HUES64 (cell line): ENCODE measurements at regions not wholly inside any gene's neighbourhood (a gene's known extent, or its start where the extent isn't known, plus 50 kb on each side); places are given as distances from the start of the nearest gene placed in this dataset.

Source experiments
- H3K27ac ChIP-seq: 2 replicates; pipeline ENCODE4 v1.7.0; 2013; ENCODE audit warnings: low read depth, low read length, inconsistent platforms
- H3K27me3 ChIP-seq: 2 replicates; pipeline ENCODE4 v1.6.1; 2013; ENCODE audit warnings: mild to moderate bottlenecking, low read length; ENCODE audit not compliant: insufficient read depth
- H3K36me3 ChIP-seq: 2 replicates; pipeline ENCODE4 v1.6.1; 2013; ENCODE audit warnings: mild to moderate bottlenecking, low read length; ENCODE audit not compliant: insufficient read depth
- H3K4me1 ChIP-seq: 2 replicates; pipeline ENCODE4 v1.6.1; 2013; ENCODE audit warnings: mild to moderate bottlenecking, low read length, moderate library complexity; ENCODE audit not compliant: insufficient read depth
- H3K4me3 ChIP-seq: 2 replicates; pipeline ENCODE4 v1.5.1; 2013; ENCODE audit warnings: mild to moderate bottlenecking, low read length, moderate library complexity
- H3K9ac ChIP-seq: 2 replicates; pipeline ENCODE4 v1.6.1; 2013; ENCODE audit warnings: mild to moderate bottlenecking, low read depth, low read length
- H3K9me3 ChIP-seq: 2 replicates; pipeline ENCODE4 v1.6.1; 2013; ENCODE audit warnings: low read depth, low read length; ENCODE audit not compliant: insufficient read depth
- WGBS: fragments of 150-250, 120-280 bp; methylation state at CpG from one replicate; pipeline ENCODE4 v1.1.7; 2013; ENCODE audit warnings: missing lambda C conversion rate; 5-methylcytosine and 5-hydroxymethylcytosine counted together

DNA sequence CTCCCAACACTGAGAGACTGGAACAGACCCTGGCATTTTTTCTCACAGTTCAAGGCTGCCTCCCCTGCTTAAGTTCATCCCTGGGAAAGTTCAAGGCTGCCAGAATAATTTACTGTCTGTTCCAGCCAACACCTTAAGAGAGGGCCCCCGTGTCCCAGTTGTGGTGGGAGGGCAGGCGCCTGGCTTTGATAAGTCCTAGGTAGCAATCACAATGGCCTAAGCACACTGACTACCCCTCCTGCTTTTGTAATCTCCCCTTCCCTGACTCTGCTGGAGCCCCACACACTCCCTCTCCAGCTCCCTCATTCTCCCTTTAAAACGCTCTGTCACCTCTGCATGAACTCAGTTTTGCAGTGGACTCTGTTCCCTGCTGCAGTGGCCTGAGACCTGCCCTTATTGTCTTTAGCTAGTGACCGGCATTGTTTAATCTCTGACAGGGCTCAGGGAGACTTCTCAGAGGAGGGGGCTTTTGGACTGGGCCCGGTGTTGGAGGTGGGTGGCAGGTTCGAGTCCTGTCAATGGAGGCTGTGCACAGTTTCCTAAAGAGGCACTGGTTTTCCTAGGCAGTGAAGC lies 507.2 kb downstream of the TBC1D22A start:
- no peaks in the 10 kb centered on the region for H3K4me1 ChIP-seq
- H3K27ac ChIP-seq: no peak overlapping the region
- H3K36me3 ChIP-seq: no peaks in the 10 kb centered on the region
- no peaks in the 10 kb centered on the region for H3K27me3 ChIP-seq
- H3K9me3 ChIP-seq: peaks cover 99% of the 10 kb centered on the region
- WGBS: 78% methylated on average over 6 of the region's 6 CpGs
- H3K9ac ChIP-seq: no peak overlapping the region
- H3K4me3 ChIP-seq: no peak overlapping the region

DNA sequence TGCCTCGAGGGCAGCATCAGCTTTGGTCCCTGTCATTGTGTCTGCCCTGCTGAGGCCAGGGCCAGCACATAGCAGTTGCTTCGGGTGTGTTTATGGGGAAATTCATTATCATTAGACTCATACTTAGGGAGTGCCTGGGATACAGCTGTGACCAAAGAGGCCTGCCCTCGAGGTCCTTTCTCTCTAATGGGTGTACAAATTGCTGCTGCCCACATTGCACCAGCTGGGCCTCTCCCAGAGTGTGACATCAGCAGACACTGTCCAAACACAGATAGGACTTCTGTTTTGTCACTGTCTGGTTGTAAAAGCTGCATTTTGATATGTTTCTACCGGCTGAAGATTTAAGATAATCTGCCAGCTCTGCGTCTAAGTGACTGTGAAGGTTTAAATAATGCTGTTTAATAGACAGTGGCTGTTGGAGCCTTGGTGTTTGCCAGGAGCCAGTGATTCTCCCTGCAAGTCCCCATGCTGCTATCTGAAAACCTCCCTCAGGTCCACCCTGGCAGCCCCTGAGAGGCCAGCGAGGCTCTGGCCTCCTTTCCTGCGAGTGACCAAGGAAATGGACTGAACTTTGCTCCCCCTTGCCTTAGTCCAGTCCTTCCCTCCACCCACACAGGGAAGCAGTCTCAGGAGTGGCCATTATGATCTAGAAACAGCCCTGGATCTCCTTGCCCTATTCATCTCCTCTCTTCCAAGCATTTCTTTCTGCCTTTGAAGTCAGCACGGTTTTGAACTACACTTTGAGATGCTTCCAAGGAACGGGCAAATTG lies 505.2 kb downstream of the TBC1D22A start:
- H3K27ac ChIP-seq: no peak overlapping the region
- peak overlapping the region; percentile 19; the same call in 1 of the 2 replicates for H3K4me3 ChIP-seq
- peaks cover 99% of the 10 kb centered on the region for H3K9me3 ChIP-seq
- H3K36me3 ChIP-seq: no peaks in the 10 kb centered on the region
- WGBS: 63% methylated on average over 9 of the region's 9 CpGs
- H3K4me1 ChIP-seq: no peaks in the 10 kb centered on the region
- no peaks in the 10 kb centered on the region for H3K27me3 ChIP-seq
- H3K9ac ChIP-seq: no peak overlapping the region

DNA sequence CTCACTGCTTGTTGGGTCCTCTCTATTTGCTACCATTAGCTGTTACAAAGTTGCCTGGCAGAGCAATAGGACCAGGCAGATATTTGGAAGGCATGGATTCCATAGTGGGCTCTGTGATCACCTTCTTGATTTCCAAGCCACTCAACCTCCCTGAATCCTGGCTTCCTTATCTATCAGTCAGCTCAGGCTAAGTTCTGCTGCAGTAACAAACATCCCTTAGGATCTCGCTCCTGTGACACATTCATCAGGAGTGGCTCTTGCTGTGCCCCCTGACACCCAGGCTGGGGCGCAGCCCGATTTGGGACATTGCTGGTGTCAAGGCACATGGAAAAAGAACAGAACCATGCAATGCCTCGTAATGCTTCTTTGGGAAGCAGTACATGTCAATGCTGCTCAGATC lies 503.9 kb downstream of the TBC1D22A start:
- Histone ChIP-seq H3K27ac (no peak overlapping the region), H3K9ac (no peak overlapping the region), H3K36me3 (no peaks in the 10 kb centered on the region), H3K9me3 (peaks cover 92% of the 10 kb centered on the region), H3K27me3 (no peaks in the 10 kb centered on the region), H3K4me3 (no peak overlapping the region), H3K4me1 (no peaks in the 10 kb centered on the region)
- WGBS: 75% methylated on average over 4 of the region's 4 CpGs

DNA sequence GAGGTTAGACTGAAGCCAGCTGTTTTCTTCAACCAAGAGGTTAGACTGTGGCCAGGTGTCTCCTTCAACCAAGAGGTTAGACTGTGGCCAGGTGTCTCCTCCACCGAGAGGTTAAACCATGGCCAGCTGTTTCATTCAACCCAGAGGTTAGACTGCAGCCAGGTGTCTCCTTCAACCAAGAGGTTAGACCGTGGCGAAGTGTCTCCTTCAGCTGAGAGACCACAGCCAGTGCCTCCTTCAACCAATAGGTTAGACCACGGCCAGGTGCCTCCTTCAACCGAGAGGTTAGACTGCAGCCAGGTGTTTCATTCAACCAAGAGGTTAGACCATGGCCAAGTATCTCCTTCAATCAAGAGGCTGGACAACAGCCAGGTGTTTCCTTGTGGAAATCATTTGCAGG lies 498.1 kb downstream of the TBC1D22A start:
- H3K4me3 ChIP-seq: no peak overlapping the region
- H3K27ac ChIP-seq: no peak overlapping the region
- H3K36me3 ChIP-seq: no peaks in the 10 kb centered on the region
- H3K27me3 ChIP-seq: no peaks in the 10 kb centered on the region
- H3K4me1 ChIP-seq: no peaks in the 10 kb centered on the region
- no peak overlapping the region for H3K9ac ChIP-seq
- H3K9me3 ChIP-seq: peaks cover 84% of the 10 kb centered on the region
- WGBS: 82% methylated on average over 5 of the region's 5 CpGs

DNA sequence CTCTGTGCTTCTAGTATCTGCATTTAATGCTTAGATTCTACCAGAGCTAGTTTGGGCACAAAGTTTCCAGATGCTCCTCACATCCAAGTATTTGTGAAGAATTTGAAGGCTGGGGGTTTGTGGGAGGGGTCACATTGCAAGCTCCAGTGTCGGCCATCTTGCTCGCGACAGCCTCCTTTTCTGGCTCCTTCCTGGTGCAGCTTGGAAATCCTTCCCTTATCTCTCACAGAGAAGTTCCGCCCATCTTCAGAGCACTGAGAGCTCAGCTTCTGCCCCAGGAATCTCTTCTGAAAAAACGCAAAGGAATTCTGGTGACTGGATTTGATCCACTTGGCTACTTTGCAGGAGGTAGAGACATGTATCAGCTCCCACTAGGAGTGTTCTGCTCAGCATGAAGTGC lies 497.5 kb downstream of the TBC1D22A start:
- Histone ChIP-seq H3K4me3 (no peak overlapping the region), H3K36me3 (no peaks in the 10 kb centered on the region), H3K27ac (no peak overlapping the region), H3K9ac (no peak overlapping the region), H3K27me3 (no peaks in the 10 kb centered on the region), H3K9me3 (peaks cover 83% of the 10 kb centered on the region), H3K4me1 (no peaks in the 10 kb centered on the region)
- WGBS: 89% methylated on average over 5 of the region's 5 CpGs

DNA sequence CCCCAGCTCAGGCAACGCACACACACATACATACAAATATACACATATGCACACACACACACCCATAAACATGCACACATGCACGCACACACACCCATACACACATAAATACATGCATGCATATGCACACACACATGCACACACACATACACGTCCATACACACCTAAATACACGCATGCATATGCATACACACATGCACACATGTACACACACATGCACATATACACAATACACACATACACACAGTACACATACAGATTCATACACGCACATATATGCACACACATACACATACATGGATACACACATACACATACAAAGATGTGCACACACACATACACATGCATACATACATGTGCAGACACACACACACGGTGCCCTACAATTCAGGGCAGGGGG lies 496.6 kb downstream of the TBC1D22A start:
- WGBS: 59% methylated on average over 6 of the region's 6 CpGs
- H3K27ac ChIP-seq: no peak overlapping the region
- H3K9ac ChIP-seq: no peak overlapping the region
- no peaks in the 10 kb centered on the region for H3K4me1 ChIP-seq
- no peaks in the 10 kb centered on the region for H3K27me3 ChIP-seq
- peaks cover 80% of the 10 kb centered on the region for H3K9me3 ChIP-seq
- H3K4me3 ChIP-seq: no peak overlapping the region
- no peaks in the 10 kb centered on the region for H3K36me3 ChIP-seq

DNA sequence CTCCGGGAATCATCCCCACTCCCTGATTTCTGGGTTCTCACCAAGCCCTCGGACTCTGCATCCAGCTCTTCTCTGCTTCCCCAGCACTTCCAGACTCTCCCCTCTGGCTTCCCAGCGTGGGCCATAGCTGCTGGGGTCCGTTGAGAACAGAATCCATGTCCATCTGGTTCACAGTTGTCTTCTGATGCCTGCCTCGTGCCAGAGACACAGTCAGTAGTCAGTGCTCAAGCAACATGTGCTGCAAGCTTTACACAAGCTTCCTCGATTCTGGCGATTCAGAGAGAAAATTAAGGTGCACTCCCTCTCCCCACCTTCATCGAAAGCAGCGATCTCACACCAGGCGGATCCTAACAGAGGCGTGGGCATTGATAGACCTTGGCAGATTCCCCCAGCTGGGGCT lies 495.5 kb downstream of the TBC1D22A start:
- H3K27ac ChIP-seq: no peak overlapping the region
- H3K4me1 ChIP-seq: no peaks in the 10 kb centered on the region
- H3K36me3 ChIP-seq: no peaks in the 10 kb centered on the region
- H3K9me3 ChIP-seq: peaks cover 80% of the 10 kb centered on the region
- whole genome bisulfite sequencing: 78% methylated on average over 11 of the region's 11 CpGs
- no peak overlapping the region for H3K9ac ChIP-seq
- no peaks in the 10 kb centered on the region for H3K27me3 ChIP-seq
- no peak overlapping the region for H3K4me3 ChIP-seq

DNA sequence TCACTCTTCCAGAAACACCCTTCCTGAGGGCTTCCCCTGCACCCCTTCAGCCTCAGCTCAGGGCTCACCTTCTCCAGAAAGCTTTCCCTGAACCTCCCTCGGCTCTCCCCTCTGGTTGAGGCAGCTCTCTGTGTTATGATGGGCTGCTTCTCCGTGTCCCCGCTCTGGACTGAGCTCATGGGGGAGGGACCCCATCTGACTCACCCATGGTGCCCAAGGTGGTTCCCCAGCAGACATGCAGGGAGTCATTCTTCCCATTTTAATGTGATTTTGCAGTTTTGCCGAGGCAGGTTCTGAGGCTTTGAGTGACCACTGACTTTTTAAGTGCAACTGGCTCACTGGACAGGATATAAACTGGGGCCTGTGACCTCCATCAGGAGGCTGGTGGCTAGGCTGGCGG lies 495.1 kb downstream of the TBC1D22A start:
- 71% methylated on average over 5 of the region's 5 CpGs for WGBS
- no peak overlapping the region for H3K4me3 ChIP-seq
- no peaks in the 10 kb centered on the region for H3K27me3 ChIP-seq
- no peak overlapping the region for H3K9ac ChIP-seq
- no peaks in the 10 kb centered on the region for H3K4me1 ChIP-seq
- no peak overlapping the region for H3K27ac ChIP-seq
- no peaks in the 10 kb centered on the region for H3K36me3 ChIP-seq
- peaks cover 77% of the 10 kb centered on the region for H3K9me3 ChIP-seq

DNA sequence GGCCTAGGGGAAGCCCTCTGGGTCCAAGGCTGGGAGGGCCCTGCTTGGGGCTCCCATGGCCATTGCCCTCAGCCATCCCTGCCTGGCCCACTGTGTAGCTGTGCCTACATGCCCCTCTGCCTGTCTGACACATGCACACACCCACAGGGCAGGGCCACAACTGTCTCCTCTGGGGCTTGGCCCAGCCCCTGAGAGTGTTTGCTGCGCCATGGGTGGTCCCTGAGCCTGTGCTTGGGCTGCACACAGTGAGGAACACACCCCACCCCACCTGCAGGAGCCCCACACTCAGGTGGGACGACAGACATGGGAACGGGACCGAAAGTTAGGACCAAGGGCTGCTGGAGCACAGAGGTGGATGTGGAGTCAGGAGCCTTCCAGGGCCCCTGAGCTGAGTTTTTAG lies 489.5 kb downstream of the TBC1D22A start:
- no peaks in the 10 kb centered on the region for H3K36me3 ChIP-seq
- no peak overlapping the region for H3K9ac ChIP-seq
- no peak overlapping the region for H3K4me3 ChIP-seq
- peaks cover 83% of the 10 kb centered on the region for H3K9me3 ChIP-seq
- H3K27me3 ChIP-seq: no peaks in the 10 kb centered on the region
- WGBS: 64% methylated on average over 4 of the region's 4 CpGs
- no peaks in the 10 kb centered on the region for H3K4me1 ChIP-seq
- H3K27ac ChIP-seq: no peak overlapping the region

DNA sequence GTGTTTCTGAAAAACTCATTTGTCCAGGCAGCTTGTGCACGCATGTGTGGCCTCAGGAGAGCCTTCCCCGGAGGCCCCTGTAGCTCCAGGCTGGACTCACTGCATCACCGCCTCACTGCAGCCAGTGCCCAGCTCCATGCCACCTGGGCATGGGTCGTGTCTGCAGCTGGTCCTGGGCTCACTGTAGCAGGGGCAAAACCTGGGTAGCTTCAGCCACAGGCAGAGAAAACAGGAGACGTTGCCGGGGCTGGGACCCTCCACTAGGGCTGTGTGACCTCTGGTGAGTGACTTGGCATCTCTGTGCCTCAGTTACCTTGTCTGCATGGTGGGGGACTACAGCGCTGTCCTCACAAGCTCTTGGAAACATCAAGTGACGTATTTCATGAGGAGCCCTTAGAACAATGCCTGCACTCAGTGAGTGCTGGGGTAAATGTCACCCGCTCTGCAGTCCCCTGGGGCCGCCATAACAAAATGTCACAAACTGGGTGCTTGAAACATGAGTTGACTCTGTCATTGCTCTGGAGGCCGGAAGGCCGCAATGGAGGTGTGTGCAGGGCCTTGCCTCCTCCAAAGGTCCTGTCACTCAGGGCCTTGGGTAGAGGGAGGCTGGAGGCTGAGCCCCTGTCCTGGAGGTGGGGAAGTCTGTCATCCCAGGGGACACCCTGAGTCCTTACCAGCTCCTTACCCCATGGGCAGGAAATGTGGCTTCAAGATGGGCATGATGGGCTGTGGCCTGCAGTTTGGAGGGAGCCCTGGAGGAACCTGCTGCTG lies 488.7 kb downstream of the TBC1D22A start:
- peaks cover 83% of the 10 kb centered on the region for H3K9me3 ChIP-seq

DNA sequence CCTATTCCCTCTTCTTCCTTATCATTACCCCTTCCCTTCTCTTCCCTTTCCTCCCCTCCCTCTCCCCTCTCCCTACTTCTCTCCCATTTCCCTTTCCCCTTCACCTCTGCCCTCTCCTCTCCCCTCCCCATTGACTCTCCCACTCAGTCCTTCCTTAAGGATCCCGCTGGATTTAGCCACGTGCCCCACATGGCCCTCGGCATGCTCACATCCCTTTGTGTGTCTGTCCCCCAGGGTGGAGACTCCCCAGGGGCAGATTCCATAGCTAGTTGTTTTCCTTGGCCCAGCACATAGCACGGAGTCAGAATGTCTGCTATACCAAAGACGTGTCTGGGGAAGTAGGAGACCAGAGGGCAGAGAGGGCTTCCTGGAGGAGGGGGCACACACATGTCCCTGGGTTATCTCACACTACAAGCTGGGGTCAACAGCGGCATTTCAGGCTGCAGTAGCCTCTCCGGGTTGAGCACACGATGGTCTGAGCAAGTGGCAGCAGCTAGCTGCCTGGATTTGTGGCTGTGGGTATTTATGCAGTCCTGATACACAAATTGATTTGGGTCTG lies 487.0 kb downstream of the TBC1D22A start:
- no peaks in the 10 kb centered on the region for H3K36me3 ChIP-seq
- 62% methylated on average over 8 of the region's 8 CpGs for WGBS
- H3K4me3 ChIP-seq: no peak overlapping the region
- H3K4me1 ChIP-seq: no peaks in the 10 kb centered on the region
- no peak overlapping the region for H3K27ac ChIP-seq
- H3K27me3 ChIP-seq: no peaks in the 10 kb centered on the region
- H3K9me3 ChIP-seq: peaks cover 90% of the 10 kb centered on the region
- no peak overlapping the region for H3K9ac ChIP-seq

More for the DNA sequence above, 488.7 kb downstream of the TBC1D22A start:
- Histone ChIP-seq H3K36me3 (no peaks in the 10 kb centered on the region), H3K27ac (no peak overlapping the region), H3K27me3 (no peaks in the 10 kb centered on the region), H3K4me1 (no peaks in the 10 kb centered on the region), H3K9ac (no peak overlapping the region), H3K4me3 (no peak overlapping the region)
- WGBS: 82% methylated on average over 12 of the region's 12 CpGs
